SH-SY5Y (cell line): ENCODE measurements at regions not wholly inside any gene's neighbourhood (a gene's known extent, or its start where the extent isn't known, plus 50 kb on each side); places are given as distances from the start of the nearest gene placed in this dataset.

Experiments used
- GATA2 ChIP-seq: IDR thresholded peaks from 2 replicates; pipeline ENCODE4 v1.6.1; 2011; ENCODE audit warnings: mild to moderate bottlenecking, low read depth, low read length
- GATA3 ChIP-seq: IDR thresholded peaks from 2 replicates; pipeline ENCODE4 v1.6.1; 2011; ENCODE audit warnings: low read depth, mild to moderate bottlenecking, low read length, moderate library complexity

- TF ChIP-seq GATA2: no peak
- TF ChIP-seq GATA3: no peak
These were observed 651.0 kb upstream of the B3GAT1 start for GRCh38 chr11:135062994-135063393.
